Choroid plexus epithelial cell (primary cell): ENCODE measurements at regions not wholly inside any gene's neighbourhood (a gene's known extent, or its start where the extent isn't known, plus 50 kb on each side); places are given as distances from the start of the nearest gene placed in this dataset.

Experiments
- DNase-seq: peaks from one replicate; pipeline ENCODE4 v3.0.0-alpha.2; 2010; ENCODE audit warnings: low read depth
- H3K4me3 ChIP-seq: 2 replicates; pipeline ENCODE4 v1.5.1; 2011; ENCODE audit warnings: low read depth, mild to moderate bottlenecking, control low read depth, low read length, moderate library complexity
- TF ChIP-seq, protein P1 (sequence below): conservative IDR thresholded peaks from 2 replicates; pipeline ENCODE4 v1.5.1; 2011; ENCODE audit warnings: low read depth, mild to moderate bottlenecking, control low read depth, inconsistent platforms, low read length, moderate library complexity

DNA sequence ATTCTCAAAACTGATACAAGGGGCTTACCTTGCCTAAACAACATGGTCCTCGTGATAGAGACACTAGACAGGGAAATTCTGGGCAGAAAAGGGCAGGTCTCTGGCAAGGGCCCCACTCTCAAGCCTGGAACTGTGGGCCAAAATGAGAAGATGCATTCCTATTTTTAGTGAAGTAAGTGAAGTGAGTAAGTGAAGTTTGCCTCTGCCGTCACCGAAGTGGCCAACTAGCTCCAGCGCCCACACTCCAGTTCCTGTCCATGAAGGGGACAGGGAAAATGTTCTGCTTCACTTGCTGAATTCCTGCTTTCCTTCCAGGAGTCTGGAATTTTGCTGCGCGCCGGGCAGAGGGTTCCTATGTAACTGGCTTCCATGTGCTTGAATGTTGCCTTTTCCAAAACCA, 1035.6 kb upstream of the TMEM132C start:
- TF ChIP-seq, protein P1, sequence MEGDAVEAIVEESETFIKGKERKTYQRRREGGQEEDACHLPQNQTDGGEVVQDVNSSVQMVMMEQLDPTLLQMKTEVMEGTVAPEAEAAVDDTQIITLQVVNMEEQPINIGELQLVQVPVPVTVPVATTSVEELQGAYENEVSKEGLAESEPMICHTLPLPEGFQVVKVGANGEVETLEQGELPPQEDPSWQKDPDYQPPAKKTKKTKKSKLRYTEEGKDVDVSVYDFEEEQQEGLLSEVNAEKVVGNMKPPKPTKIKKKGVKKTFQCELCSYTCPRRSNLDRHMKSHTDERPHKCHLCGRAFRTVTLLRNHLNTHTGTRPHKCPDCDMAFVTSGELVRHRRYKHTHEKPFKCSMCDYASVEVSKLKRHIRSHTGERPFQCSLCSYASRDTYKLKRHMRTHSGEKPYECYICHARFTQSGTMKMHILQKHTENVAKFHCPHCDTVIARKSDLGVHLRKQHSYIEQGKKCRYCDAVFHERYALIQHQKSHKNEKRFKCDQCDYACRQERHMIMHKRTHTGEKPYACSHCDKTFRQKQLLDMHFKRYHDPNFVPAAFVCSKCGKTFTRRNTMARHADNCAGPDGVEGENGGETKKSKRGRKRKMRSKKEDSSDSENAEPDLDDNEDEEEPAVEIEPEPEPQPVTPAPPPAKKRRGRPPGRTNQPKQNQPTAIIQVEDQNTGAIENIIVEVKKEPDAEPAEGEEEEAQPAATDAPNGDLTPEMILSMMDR, result no peak
- H3K4me3 ChIP-seq, result no peak overlapping the region

DNA sequence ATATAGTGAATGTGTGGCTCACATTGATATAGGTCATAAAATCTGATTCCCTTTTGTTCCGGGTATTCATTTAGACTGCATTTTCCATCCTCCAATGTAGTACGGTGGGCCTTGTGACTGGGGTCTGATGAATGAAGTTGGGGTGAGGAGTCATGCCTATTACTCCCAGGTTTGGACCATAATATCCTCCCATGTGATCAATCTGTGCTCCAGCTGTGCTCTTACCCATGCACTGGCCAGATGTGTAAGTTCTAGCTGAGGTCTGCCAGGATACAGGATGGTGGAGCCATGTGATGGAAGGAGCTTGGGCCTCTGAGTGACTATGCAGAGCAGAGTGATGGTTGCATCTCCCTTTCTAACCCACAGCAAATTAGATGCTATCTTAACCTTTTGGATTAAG, 1034.0 kb upstream of the TMEM132C start:
- no peak for DNase-seq
- no peak overlapping the region for H3K4me3 ChIP-seq
- TF ChIP-seq, protein P1, result no peak

More for the DNA sequence above, 1035.6 kb upstream of the TMEM132C start:
- no peak for DNase-seq

DNA sequence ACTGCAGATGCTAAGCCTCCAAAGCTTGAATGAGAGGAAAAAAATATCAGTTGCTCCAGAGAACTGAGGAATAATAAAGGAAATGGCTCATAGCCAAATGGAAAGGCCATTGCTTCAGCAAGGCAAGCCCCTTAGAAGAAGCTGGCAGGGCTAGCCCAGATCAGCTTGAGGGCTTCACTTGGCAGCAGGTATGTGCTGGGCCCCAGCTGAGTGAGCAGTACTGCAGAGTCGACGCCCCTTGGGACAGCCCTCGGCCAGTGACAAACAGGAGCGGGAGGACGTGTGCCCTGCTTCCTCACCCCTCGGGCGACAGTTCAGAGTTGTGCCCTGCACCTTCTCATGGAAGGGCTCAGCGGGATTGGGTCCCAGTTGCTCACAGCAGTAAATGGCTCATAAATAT, 1031.2 kb upstream of the TMEM132C start:
- no peak for DNase-seq
- TF ChIP-seq, protein P1, result no peak
- H3K4me3 ChIP-seq, result no peak overlapping the region

DNA sequence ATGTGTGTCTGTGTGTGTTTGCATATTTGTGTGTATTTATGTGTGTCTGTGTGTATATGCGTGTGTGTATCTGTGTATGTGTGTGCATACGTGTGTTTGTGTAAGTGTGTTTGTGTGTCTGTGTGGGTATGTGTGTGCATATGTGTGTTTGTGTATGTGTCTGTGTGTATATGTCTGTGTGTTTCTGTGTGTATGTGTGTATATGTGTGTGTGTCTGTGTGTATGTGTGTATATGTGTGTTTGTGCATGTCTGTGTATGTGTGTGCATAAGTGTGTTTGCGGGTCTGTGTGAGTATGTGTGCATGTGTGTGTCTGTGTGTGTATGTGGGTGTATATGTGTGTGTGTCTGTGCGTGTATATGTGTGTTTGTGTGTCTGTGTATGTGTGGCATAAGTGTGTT, 1030.5 kb upstream of the TMEM132C start:
- TF ChIP-seq, protein P1, result no peak
- H3K4me3 ChIP-seq, result no peak overlapping the region
- DNase-seq, result no peak

DNA sequence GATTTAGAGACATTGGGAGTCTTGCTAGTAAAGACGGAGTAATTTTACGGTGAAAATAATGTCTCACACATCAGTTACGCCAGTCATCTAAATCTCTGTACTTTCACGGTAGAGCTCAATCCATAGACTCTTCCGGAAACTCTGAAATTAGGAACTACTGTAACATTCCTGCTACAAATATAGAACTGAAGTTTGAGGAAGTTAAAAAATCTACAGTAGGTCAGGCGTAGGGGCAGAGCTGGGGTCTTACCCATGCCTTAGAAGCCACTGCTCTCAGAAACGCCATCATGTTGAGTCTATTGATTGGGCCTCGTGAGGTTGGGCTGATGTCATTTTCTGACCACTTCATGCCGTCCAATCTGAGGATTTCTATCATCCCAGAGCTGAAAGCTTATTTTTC, 1029.8 kb upstream of the TMEM132C start:
- TF ChIP-seq, protein P1, result no peak
- no peak for DNase-seq
- H3K4me3 ChIP-seq, result no peak overlapping the region

DNA sequence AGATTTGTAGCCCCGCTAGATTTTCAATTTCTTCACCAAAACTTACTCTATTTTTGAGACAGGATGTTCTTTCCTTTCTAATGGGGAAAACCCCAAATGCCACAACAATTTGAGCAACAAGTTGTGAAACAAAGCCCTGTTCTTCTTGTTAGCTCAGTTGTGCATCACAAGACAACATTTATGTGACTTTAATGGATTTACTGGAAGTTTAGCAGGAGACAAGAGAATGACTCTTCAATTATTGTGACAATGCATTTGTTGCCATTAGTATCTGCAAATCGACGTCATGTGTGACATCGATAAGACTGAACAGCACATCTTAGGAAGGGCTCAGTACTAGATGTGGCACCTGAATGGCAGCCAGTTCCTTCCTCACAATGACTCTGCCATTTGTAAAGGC, 1028.9 kb upstream of the TMEM132C start:
- no peak overlapping the region for H3K4me3 ChIP-seq
- TF ChIP-seq, protein P1, result no peak
- DNase-seq, result peak; percentile 30

DNA sequence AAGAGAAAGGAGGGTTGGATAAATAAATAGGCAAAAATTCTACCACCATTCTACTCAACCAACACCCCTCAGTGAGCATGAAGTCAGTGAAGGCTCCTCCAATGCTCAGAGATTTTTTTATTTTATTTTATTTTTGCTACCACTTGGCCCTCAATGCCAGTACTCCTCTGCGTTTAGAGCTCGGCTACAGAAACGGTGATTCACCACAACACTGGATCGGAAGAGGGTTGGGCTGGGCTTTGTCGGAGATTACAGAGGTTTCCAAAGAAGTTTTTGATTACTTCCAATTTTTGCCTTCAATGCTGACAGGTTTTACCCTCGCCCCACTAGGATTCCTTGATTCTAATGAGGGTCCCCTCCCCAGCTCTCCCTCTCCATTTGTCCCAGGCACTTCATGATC, 1027.2 kb upstream of the TMEM132C start:
- DNase-seq, result no peak
- TF ChIP-seq, protein P1, result no peak

More for the DNA sequence above, 1027.2 kb upstream of the TMEM132C start:
- no peak overlapping the region for H3K4me3 ChIP-seq
